Activated naive CD4-positive, alpha-beta T cell treated with anti-CD3 and anti-CD28 coated beads, Interleukin-2, amount 50 U/mL, for 16 hours (primary cell): ENCODE measurements at regions not wholly inside any gene's neighbourhood (a gene's known extent, or its start where the extent isn't known, plus 50 kb on each side); places are given as distances from the start of the nearest gene placed in this dataset.

Experiments
- DNase-seq: peaks from one replicate; pipeline ENCODE4 v3.0.0-alpha.2; 2020

DNA sequence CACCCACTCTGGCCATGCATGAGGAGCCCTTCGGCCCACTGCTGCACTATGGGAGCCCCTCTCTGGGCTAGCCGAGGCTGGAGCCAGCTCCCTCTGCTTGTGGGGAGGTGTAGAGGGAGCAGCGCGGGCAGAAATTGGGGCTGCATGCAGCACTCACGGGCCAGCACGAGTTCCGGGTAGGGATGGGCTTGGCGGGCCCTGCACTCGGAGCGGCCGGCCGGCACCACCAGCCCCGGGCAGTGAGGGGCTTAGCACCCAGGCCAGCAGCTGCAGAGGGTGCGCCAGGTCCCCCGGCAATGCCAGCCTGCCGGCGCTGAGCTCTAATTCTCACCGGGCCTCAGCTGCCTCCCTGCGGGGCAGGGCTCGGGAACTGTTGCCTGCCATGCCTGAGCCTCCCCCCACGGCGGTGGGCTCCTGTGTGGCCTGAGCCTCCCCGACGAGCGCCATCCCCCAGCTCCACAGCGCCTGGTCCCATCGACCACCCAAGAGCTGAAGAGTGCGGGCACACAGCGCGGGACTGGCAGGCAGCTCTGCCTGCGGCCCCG is 209.0 kb downstream of the LTN1 start:
- no peak for DNase-seq

DNA sequence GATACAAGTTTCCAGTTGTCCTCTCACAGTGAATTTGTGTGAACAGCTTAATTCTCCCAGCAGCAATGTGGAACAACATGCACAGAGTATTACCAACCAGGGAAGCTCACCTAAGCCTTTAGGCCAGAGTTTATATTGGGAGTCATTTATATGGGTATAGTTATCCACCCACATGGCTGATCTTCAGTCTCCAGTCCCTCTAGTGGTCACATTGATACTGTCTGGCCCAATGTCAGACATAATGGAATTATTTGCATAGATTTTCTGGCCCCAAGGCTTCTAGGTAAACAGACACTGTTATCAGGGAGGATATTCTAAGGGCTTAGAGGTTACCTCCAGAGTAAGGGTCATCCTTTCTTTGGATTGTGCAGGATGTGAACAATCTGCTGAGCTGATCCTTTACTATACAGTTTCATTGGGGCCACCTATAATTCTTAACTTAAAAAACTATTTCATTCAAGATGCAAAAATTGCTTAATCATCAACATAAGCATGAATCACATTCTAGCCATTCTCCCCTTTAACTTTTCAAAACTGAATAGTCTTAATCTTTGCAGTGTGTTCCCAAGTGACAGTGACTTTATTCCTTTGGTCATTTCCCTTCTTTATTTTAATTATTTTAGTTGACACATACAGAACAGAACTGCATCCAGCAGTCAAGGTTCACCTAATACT is 210.9 kb downstream of the LTN1 start:
- DNase-seq: no peak

- DNase-seq: no peak
These were observed 212.8 kb downstream of the LTN1 start for GRCh38 chr21:28779914-28780313.

GRCh38 chr21:28776251-28776650 is 216.4 kb downstream of the LTN1 start:
- no peak for DNase-seq

GRCh38 chr21:28775071-28775470 is 217.6 kb downstream of the LTN1 start:
- DNase-seq: no peak

DNA sequence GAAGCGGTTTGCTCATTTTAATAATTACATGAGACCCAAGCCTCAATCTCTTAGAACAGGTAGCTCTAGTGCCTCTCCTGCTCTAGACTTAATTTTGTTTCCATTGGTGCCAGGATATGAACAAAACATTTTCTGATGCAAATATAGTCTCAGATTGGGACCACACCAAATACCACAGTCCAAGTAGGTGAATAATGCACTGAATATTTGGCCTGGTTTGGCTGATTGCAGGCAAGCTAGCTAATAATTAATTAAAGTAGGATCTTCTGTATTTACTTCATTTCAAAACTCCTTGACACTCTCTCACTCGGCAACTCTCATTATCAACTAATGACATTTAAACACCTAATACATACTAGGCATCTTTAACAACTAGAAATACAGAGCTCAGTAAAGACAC is 219.6 kb downstream of the LTN1 start:
- DNase-seq: no peak

DNA sequence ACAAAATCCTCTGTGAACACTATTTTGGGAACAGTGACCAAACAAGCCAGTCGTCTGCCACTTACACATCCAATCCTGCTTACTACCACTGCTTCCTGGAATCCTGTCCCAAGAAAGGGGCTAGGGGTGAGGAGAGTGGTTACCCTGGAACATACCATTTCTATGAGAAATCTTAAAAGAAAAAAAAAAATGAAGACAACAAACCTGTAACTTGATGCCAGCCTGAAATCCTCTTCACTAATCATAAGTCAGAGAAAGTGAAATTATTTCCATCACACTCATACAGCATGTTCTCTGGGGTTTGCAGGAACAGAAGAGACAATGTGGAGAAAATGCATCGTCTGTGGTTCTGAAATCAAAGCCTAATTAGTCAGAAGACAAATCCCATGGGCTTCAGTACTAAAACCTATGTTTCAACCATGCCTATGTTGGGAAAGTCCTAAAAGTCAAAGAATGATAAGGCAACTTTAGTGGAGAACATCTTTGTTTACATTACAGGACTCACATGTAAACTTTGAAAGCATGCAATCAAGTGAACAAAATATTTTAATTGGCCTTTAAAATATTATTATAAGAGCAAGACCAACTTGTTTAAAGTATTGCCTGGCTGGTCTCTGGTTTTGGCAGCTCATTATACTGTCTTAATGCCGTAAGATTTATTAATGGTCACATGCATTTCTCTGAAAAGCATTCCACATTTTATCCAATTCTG is 220.7 kb downstream of the LTN1 start:
- DNase-seq: no peak

GRCh38 chr21:28770867-28771661 is 221.6 kb downstream of the LTN1 start:
- no peak for DNase-seq

DNA sequence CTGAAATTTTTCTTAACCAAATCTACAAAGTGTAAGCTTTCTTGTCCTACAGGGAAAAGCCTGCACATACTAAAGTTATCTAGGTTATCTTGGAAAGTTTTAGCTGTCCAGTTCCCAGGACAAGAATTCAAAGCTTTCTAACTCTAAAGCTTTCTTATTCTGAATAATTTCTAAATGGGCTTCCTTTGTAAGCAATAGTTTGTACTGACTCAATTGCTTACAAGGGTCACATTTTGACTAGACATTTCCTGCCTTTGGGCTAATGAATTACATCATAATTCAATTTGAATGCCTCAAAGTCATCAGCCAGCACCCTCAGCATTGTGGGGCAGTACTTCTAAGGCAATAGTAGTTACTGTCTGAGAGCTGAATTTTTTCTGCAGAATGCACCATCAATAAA is 223.0 kb downstream of the LTN1 start:
- DNase-seq: no peak

DNA sequence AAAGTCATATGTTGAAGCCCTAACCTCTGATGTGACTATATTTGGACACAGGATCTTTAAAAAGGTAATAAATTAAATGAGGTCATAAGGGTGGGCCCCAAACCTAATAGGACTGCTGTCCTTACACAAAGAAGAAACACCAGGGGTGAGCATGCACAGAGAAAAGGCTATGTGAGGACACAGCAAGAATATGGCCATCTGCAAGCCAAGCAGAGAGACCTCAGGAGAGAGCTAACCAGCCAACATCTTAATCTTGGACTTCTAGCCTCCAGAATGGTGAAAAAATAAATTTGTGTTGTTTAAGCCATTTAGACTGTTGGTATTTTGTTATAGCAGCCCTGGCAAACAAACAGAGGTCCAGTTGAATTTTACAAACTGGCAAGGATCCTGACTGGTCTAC is 223.9 kb downstream of the LTN1 start:
- no peak for DNase-seq

- DNase-seq: no peak
These were observed 225.2 kb downstream of the LTN1 start for GRCh38 chr21:28767523-28767922.

GRCh38 chr21:28763809-28764418 is 228.8 kb downstream of the LTN1 start:
- no peak for DNase-seq

DNA sequence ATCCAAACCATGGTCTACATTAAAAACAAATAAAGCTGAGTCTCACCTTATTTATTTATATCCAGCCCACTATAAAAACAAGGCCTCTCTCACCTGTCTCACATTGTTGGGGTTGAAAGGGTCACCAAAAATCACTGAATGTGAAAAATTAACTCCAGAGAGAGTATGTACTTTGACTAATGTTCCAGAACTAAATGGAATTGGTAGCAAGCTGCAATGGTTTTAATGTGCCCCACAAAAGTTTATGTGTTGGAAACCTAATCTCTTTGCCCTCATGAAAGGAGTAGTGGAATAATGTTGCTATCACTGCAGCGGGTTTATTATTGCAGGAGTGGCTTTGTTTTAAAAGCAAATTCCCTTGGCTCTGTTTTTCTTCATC is 230.3 kb downstream of the LTN1 start:
- no peak for DNase-seq

DNA sequence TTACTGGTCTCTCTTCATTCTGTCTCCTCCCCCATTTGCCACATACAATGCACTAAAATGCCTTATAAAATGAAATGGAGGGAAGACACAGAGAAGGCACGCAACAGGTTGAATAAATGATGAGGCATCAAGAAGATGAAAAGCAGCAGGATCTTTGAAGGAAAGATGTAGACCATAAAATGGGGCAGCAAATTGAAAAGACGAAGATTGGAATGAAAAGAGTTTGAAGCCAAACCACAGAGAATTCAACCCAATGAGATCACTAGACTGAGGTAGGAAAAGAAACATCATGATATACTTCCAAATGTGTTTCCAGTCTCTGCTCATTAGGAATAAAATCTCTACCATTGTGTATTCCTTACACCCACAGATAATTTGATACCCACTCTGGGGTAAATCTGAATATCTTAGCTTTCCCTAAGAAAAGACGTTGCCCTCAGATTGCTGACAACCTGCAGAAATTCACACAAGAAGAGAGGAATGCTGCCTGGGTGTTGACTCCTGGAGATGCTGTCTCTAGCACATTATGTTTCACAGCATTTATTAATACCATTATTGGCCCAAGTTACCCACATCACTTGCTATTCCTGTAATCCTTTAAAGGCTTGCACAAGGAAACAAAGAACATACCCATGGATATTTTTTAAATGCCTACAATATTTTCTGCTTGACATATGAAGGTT is 230.9 kb downstream of the LTN1 start:
- DNase-seq: no peak

- DNase-seq: no peak
These were observed 233.8 kb downstream of the LTN1 start for GRCh38 chr21:28758883-28759242.

- DNase-seq: no peak
These were observed 234.4 kb downstream of the LTN1 start for GRCh38 chr21:28758042-28758882.

GRCh38 chr21:28754862-28755261 is 237.8 kb downstream of the LTN1 start:
- DNase-seq: no peak

GRCh38 chr21:28754127-28754611 is 238.5 kb downstream of the LTN1 start:
- DNase-seq: no peak

- DNase-seq: no peak
These were observed 240.5 kb downstream of the LTN1 start for GRCh38 chr21:28752131-28752530.

- DNase-seq: no peak
These were observed 241.5 kb downstream of the LTN1 start for GRCh38 chr21:28751176-28751575.

GRCh38 chr21:28750565-28750964 is 242.1 kb downstream of the LTN1 start:
- DNase-seq: no peak

GRCh38 chr21:28749536-28749935 is 243.1 kb downstream of the LTN1 start:
- DNase-seq: no peak
